K562 (cell line): ENCODE measurements at regions not wholly inside any gene's neighbourhood (a gene's known extent, or its start where the extent isn't known, plus 50 kb on each side); places are given as distances from the start of the nearest gene placed in this dataset.

Experiments used
- CEBPG ChIP-seq, 3 experiments: fragments of 200-800 bp in 1 of 3; sonication (Bioruptor generic) in 1 of 3; sonication (generic) in 1 of 3; formaldehyde crosslinking in 1 of 3; IDR thresholded peaks in 2 of 3; conservative IDR thresholded peaks in 1 of 3; 2 replicates each; pipeline versions ENCODE4 v1.6.1 to v1.8.0; 2016 to 2022; ENCODE audit warnings: missing compliant biosample characterization in 2 of 3, missing genetic modification characterization in 2 of 3, mild to moderate bottlenecking in 1 of 3, missing genetic modification reagents in 1 of 3
- HCFC1 ChIP-seq: IDR thresholded peaks from 2 replicates; pipeline ENCODE4 v1.6.1; 2012; ENCODE audit warnings: low read depth, low read length, improper control_type of control experiment
- SP2 ChIP-seq: IDR thresholded peaks from 2 replicates; pipeline ENCODE4 v1.6.1; 2011; ENCODE audit warnings: mild to moderate bottlenecking, low read depth, low read length, moderate library complexity; ENCODE audit not compliant: poor library complexity, severe bottlenecking; ENCODE audit errors: extremely low read depth
- ZBTB7A ChIP-seq: IDR thresholded peaks from 2 replicates; pipeline ENCODE4 v1.6.1; 2011; ENCODE audit warnings: low read depth, mild to moderate bottlenecking, low read length, moderate library complexity, borderline replicate concordance; ENCODE audit not compliant: control insufficient read depth
- TF ChIP-seq, protein P1 (sequence below): IDR thresholded peaks from 2 replicates; pipeline ENCODE4 v1.6.1; 2016; ENCODE audit warnings: missing genetic modification characterization, missing compliant biosample characterization

DNA sequence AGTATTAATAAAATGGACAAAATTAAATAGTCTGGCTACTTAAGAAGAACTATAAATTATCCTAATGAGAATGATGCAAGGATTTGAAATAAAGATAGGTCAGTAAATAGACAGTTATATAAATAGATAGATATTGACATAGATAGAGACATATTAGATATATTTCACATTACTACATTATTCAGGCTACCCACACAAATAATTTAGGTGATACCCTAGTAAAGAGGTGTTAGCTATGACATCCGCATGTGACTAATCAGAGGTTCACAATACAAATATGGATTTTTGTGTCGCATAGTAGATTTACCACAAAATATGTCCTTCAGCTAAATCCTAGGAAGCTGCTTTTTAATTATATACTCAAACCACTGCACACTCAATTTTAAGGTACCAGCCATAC is 729.0 kb upstream of the ANO3 start:
- TF ChIP-seq SP2 (no peak), HCFC1 (no peak), CEBPG (CRISPR knock-in tag; IDR thresholded peaks at IDR 0.05) (no peak), CEBPG (tag; conservative IDR thresholded peaks at IDR 0.05 in 1 of 2, IDR thresholded peaks at IDR 0.05 in 1 of 2) (no peak), ZBTB7A (no peak)
- TF ChIP-seq, protein P1, sequence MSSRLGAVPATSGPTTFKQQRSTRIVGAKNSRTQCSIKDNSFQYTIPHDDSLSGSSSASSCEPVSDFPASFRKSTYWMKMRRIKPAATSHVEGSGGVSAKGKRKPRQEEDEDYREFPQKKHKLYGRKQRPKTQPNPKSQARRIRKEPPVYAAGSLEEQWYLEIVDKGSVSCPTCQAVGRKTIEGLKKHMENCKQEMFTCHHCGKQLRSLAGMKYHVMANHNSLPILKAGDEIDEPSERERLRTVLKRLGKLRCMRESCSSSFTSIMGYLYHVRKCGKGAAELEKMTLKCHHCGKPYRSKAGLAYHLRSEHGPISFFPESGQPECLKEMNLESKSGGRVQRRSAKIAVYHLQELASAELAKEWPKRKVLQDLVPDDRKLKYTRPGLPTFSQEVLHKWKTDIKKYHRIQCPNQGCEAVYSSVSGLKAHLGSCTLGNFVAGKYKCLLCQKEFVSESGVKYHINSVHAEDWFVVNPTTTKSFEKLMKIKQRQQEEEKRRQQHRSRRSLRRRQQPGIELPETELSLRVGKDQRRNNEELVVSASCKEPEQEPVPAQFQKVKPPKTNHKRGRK (tag), result no peak
